ENCODE measurements at regions not wholly inside any gene's neighbourhood (a gene's known extent, or its start where the extent isn't known, plus 50 kb on each side); places are given as distances from the start of the nearest gene placed in this dataset.

- in situ Hi-C loops (cut with HindIII; ENCODE audit: low sequenced_read_pairs): no loop called here
- no peak for DNase-seq (ENCODE audit: low read depth)
- TF ChIP-seq CTCF (IDR thresholded peaks at IDR 0.05; ENCODE audit: low read depth, low read length, missing control alignments): no peak
- H3K4me3 ChIP-seq (ENCODE audit: low read depth, low read length): no peak overlapping the region
These were observed 71.2 kb upstream of the SPDL1 start for GRCh38 chr5:169512385-169512784.

GRCh38 chr5:169511708-169512107 is 71.9 kb upstream of the SPDL1 start:
- H3K4me3 ChIP-seq (ENCODE audit: low read depth, low read length): no peak overlapping the region
- in situ Hi-C loops (cut with HindIII; ENCODE audit: low sequenced_read_pairs): no loop called here
- no peak for DNase-seq (ENCODE audit: low read depth)
- no peak for TF ChIP-seq CTCF (IDR thresholded peaks at IDR 0.05; ENCODE audit: low read depth, low read length, missing control alignments)

GRCh38 chr5:169507051-169507450 is 76.5 kb upstream of the SPDL1 start:
- no peak for TF ChIP-seq CTCF (IDR thresholded peaks at IDR 0.05; ENCODE audit: low read depth, low read length, missing control alignments)
- no peak for DNase-seq (ENCODE audit: low read depth)
- in situ Hi-C loops (cut with HindIII; ENCODE audit: low sequenced_read_pairs): no loop called here
- no peak overlapping the region for H3K4me3 ChIP-seq (ENCODE audit: low read depth, low read length)

GRCh38 chr5:169503886-169504285 is 79.7 kb upstream of the SPDL1 start:
- in situ Hi-C loops (cut with HindIII; ENCODE audit: low sequenced_read_pairs): no loop called here
- H3K4me3 ChIP-seq (ENCODE audit: low read depth, low read length): no peak overlapping the region
- TF ChIP-seq CTCF (IDR thresholded peaks at IDR 0.05; ENCODE audit: low read depth, low read length, missing control alignments): no peak
- DNase-seq (ENCODE audit: low read depth): no peak

GRCh38 chr5:169499990-169500505 is 83.5 kb upstream of the SPDL1 start:
- in situ Hi-C loops (cut with HindIII; ENCODE audit: low sequenced_read_pairs): loop anchor here (5.0 kb wide), 1 partner anchor 47 kb away; no protein-coding TSS in a partner anchor
- no peak for TF ChIP-seq CTCF (IDR thresholded peaks at IDR 0.05; ENCODE audit: low read depth, low read length, missing control alignments)

GRCh38 chr5:169496878-169497277 is 86.7 kb upstream of the SPDL1 start:
- no peak overlapping the region for H3K4me3 ChIP-seq (ENCODE audit: low read depth, low read length)
- DNase-seq (ENCODE audit: low read depth): no peak
- TF ChIP-seq CTCF (IDR thresholded peaks at IDR 0.05; ENCODE audit: low read depth, low read length, missing control alignments): no peak
- in situ Hi-C loops (cut with HindIII; ENCODE audit: low sequenced_read_pairs): loop anchor here (5.0 kb wide), 1 partner anchor 50 kb away; no protein-coding TSS in a partner anchor

More at GRCh38 chr5:169499990-169500505, 83.5 kb upstream of the SPDL1 start:
- no peak for DNase-seq (ENCODE audit: low read depth)
- no peak overlapping the region for H3K4me3 ChIP-seq (ENCODE audit: low read depth, low read length)
